ENCODE measurements at regions not wholly inside any gene's neighbourhood (a gene's known extent, or its start where the extent isn't known, plus 50 kb on each side); places are given as distances from the start of the nearest gene placed in this dataset.

GRCh38 chr12:64997858-64998257 lies 123.2 kb downstream of the WIF1 start (continued):
- TF ChIP-seq NR3C1 (CRISPR knock-in tag; conservative IDR thresholded peaks at IDR 0.05; ENCODE audit: low read depth) (no peak), ZNF671 (CRISPR knock-in tag; IDR thresholded peaks at IDR 0.05) (no peak), PRDM15 (CRISPR knock-in tag; IDR thresholded peaks at IDR 0.05) (no peak), ZMAT4 (CRISPR knock-in tag; IDR thresholded peaks at IDR 0.05) (no peak), CREM (CRISPR knock-in tag; IDR thresholded peaks at IDR 0.05) (no peak), NFYB (CRISPR knock-in tag; conservative IDR thresholded peaks at IDR 0.05; ENCODE audit: low read depth) (no peak)
- TF ChIP-seq, protein P1, sequence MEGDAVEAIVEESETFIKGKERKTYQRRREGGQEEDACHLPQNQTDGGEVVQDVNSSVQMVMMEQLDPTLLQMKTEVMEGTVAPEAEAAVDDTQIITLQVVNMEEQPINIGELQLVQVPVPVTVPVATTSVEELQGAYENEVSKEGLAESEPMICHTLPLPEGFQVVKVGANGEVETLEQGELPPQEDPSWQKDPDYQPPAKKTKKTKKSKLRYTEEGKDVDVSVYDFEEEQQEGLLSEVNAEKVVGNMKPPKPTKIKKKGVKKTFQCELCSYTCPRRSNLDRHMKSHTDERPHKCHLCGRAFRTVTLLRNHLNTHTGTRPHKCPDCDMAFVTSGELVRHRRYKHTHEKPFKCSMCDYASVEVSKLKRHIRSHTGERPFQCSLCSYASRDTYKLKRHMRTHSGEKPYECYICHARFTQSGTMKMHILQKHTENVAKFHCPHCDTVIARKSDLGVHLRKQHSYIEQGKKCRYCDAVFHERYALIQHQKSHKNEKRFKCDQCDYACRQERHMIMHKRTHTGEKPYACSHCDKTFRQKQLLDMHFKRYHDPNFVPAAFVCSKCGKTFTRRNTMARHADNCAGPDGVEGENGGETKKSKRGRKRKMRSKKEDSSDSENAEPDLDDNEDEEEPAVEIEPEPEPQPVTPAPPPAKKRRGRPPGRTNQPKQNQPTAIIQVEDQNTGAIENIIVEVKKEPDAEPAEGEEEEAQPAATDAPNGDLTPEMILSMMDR (IDR thresholded peaks at IDR 0.05): no peak
- TF ChIP-seq, protein P2, sequence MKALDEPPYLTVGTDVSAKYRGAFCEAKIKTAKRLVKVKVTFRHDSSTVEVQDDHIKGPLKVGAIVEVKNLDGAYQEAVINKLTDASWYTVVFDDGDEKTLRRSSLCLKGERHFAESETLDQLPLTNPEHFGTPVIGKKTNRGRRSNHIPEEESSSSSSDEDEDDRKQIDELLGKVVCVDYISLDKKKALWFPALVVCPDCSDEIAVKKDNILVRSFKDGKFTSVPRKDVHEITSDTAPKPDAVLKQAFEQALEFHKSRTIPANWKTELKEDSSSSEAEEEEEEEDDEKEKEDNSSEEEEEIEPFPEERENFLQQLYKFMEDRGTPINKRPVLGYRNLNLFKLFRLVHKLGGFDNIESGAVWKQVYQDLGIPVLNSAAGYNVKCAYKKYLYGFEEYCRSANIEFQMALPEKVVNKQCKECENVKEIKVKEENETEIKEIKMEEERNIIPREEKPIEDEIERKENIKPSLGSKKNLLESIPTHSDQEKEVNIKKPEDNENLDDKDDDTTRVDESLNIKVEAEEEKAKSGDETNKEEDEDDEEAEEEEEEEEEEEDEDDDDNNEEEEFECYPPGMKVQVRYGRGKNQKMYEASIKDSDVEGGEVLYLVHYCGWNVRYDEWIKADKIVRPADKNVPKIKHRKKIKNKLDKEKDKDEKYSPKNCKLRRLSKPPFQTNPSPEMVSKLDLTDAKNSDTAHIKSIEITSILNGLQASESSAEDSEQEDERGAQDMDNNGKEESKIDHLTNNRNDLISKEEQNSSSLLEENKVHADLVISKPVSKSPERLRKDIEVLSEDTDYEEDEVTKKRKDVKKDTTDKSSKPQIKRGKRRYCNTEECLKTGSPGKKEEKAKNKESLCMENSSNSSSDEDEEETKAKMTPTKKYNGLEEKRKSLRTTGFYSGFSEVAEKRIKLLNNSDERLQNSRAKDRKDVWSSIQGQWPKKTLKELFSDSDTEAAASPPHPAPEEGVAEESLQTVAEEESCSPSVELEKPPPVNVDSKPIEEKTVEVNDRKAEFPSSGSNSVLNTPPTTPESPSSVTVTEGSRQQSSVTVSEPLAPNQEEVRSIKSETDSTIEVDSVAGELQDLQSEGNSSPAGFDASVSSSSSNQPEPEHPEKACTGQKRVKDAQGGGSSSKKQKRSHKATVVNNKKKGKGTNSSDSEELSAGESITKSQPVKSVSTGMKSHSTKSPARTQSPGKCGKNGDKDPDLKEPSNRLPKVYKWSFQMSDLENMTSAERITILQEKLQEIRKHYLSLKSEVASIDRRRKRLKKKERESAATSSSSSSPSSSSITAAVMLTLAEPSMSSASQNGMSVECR (CRISPR knock-in tag; IDR thresholded peaks at IDR 0.05; ENCODE audit: borderline replicate concordance): no peak
- TF ChIP-seq, protein P3, sequence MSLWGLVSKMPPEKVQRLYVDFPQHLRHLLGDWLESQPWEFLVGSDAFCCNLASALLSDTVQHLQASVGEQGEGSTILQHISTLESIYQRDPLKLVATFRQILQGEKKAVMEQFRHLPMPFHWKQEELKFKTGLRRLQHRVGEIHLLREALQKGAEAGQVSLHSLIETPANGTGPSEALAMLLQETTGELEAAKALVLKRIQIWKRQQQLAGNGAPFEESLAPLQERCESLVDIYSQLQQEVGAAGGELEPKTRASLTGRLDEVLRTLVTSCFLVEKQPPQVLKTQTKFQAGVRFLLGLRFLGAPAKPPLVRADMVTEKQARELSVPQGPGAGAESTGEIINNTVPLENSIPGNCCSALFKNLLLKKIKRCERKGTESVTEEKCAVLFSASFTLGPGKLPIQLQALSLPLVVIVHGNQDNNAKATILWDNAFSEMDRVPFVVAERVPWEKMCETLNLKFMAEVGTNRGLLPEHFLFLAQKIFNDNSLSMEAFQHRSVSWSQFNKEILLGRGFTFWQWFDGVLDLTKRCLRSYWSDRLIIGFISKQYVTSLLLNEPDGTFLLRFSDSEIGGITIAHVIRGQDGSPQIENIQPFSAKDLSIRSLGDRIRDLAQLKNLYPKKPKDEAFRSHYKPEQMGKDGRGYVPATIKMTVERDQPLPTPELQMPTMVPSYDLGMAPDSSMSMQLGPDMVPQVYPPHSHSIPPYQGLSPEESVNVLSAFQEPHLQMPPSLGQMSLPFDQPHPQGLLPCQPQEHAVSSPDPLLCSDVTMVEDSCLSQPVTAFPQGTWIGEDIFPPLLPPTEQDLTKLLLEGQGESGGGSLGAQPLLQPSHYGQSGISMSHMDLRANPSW (CRISPR knock-in tag; conservative IDR thresholded peaks at IDR 0.05; ENCODE audit: low read depth): no peak

DNA sequence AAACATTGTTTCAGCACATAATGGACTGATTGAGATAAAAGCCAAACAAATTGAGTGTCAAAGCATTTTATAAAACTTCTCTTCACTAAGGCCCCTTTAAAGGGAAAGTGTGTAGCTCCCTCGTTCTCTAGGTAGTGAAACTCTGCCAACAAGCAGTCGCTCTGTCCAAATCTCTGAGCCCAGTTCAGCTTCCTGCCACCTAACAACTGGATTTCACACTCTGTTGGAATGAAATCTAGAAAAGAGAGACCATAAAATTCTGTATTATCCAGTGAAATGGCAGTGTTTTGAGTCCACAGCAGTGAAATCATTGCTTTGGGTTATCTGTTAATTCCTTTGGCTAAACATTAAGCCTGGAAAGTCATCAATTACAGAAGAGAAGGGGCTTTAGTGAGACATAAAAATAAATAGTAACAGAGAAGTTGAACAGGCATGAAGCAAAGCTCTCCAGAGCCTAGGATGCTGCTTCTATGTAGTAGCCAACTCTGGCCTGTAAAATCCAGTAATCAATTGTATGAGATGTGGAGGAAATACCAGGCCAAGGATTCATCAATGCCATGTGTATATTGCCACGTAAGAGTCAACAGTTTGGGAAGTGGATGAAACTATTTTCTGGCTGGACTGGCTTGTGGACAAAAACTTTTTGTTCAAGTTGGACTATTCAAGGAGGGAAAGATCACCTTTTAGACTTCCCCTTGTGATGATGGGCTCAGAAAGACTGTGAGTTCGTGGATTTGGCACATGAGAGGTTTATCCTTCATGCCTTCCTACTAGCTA lies 122.5 kb downstream of the WIF1 start:
- ATAC-seq: no peak
- Mint-ChIP-seq H3K36me3 (peaks cover 24% of the 10 kb centered on the region), H3K9me3 (peaks cover 33% of the 10 kb centered on the region), H3K4me1 (peaks cover 46% of the 10 kb centered on the region), H3K4me3 (no peak overlapping the region), H3K27ac (no peak overlapping the region), H3K27me3 (ENCODE audit: low read depth) (peaks cover 42% of the 10 kb centered on the region)
- CTCF ChIA-PET: interaction anchor here (1.2 kb wide), 1 partner anchor 40 kb away, joined by 4 read pairs; no protein-coding TSS in a partner anchor
- DNase-seq (ENCODE audit: low spot score): no peak
- POLR2A ChIA-PET: no interaction called here
- TF ChIP-seq ZNF138 (CRISPR knock-in tag; conservative IDR thresholded peaks at IDR 0.05): no peak
- TF ChIP-seq IRF2 (CRISPR knock-in tag; IDR thresholded peaks at IDR 0.05; ENCODE audit: borderline replicate concordance, low read depth): no peak
- TF ChIP-seq CDX4 (CRISPR knock-in tag; IDR thresholded peaks at IDR 0.05; ENCODE audit: borderline replicate concordance): no peak
- no peak for TF ChIP-seq AFF4 (CRISPR knock-in tag; IDR thresholded peaks at IDR 0.05; ENCODE audit: borderline replicate concordance)
- no peak for TF ChIP-seq ATF2 (CRISPR knock-in tag; IDR thresholded peaks at IDR 0.05; ENCODE audit: borderline replicate concordance, low read depth)
